ENCODE measurements at regions not wholly inside any gene's neighbourhood (a gene's known extent, or its start where the extent isn't known, plus 50 kb on each side); places are given as distances from the start of the nearest gene placed in this dataset.
A peak's percentile ranks its signal among the peaks of the same experiment; 100 is the strongest.
"Not testable (repeated sequence)": the region's sequence is repeated elsewhere in the genome, so short reads cannot be mapped to it uniquely, and the experiment has no call there.

DNA sequence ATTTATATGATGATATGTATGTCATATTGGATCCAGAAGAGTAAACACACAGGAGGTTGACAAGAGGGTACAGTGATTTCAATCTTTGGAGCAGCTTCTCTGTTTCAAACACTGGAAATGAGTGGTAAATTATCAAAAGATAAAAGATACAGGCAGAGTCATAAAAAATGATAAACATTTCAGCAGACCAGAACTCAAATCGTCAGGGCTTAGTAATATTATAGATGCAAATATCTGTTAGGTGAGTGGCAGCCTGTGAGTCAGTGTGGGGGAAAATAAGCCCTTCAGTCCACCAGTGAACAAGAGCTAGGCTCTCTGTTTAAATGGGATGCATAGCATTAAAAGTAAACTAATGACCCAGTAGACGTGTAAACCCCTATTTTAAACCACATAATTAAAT lies 1378.1 kb downstream of the EFNA5 start:
- Histone ChIP-seq H3K27ac (ENCODE audit: low read length) (no peak overlapping the region), H3K27me3 (ENCODE audit: insufficient read depth, low read length) (no peaks in the 10 kb centered on the region), H3K4me3 (ENCODE audit: low read length) (no peak overlapping the region), H3K4me1 (ENCODE audit: insufficient read depth, low read length) (no peaks in the 10 kb centered on the region), H3K9me3 (ENCODE audit: insufficient read depth, low read depth, low read length) (no peaks in the 10 kb centered on the region), H3K9ac (ENCODE audit: low read depth, low read length) (no peak overlapping the region), H3K36me3 (ENCODE audit: insufficient read depth, low read depth, low read length) (no peaks in the 10 kb centered on the region)

DNA sequence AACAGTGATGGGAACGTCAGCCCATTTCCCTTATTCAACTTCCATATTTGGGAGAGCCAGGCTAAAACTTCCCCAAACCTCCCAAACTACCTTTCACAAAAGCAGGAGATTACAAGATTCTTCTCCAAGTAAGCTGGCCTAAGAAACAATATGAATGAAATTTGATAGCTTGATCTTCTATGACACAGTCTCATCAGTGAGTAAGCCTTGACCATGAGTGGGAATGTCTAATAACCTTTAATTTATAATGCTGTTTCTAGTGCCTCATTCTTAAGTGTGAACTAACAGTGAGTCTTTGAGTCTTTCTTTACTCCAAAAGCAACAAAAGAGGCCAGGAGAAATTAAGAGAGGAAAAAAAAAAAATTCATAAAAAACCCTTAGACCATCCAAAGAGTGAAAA lies 1379.9 kb downstream of the EFNA5 start:
- H3K9me3 ChIP-seq (ENCODE audit: insufficient read depth, low read depth, low read length): no peaks in the 10 kb centered on the region
- no peak overlapping the region for H3K4me3 ChIP-seq (ENCODE audit: low read length)

DNA sequence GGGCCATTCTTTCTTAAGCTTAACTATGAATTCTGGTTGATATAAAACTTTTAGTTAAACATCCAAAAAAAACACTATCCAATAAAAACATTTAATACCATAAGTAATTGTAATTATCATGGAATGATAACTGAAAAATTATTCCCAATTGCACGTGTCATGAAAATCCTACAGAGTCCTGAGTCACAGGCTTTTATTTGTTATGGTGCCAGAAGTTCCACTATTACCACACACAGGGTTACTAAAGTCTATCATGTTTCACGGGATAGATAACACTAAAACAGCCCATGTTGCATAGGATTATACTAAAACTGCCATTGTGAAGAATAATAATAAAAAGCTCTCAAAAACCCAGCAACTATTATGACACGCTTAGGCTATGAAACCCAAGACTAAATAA lies 1381.8 kb downstream of the EFNA5 start:
- H3K27ac ChIP-seq (ENCODE audit: low read length): no peak overlapping the region
- no peak overlapping the region for H3K9ac ChIP-seq (ENCODE audit: low read depth, low read length)
- H3K27me3 ChIP-seq (ENCODE audit: insufficient read depth, low read length): no peaks in the 10 kb centered on the region
- H3K36me3 ChIP-seq (ENCODE audit: insufficient read depth, low read depth, low read length): no peaks in the 10 kb centered on the region
- H3K4me1 ChIP-seq (ENCODE audit: insufficient read depth, low read length): no peaks in the 10 kb centered on the region
- no peaks in the 10 kb centered on the region for H3K9me3 ChIP-seq (ENCODE audit: insufficient read depth, low read depth, low read length)
- H3K4me3 ChIP-seq (ENCODE audit: low read length): no peak overlapping the region

More for the DNA sequence above, 1379.9 kb downstream of the EFNA5 start:
- Histone ChIP-seq H3K9ac (ENCODE audit: low read depth, low read length) (no peak overlapping the region), H3K27ac (ENCODE audit: low read length) (no peak overlapping the region), H3K36me3 (ENCODE audit: insufficient read depth, low read depth, low read length) (no peaks in the 10 kb centered on the region), H3K4me1 (ENCODE audit: insufficient read depth, low read length) (no peaks in the 10 kb centered on the region), H3K27me3 (ENCODE audit: insufficient read depth, low read length) (no peaks in the 10 kb centered on the region)

DNA sequence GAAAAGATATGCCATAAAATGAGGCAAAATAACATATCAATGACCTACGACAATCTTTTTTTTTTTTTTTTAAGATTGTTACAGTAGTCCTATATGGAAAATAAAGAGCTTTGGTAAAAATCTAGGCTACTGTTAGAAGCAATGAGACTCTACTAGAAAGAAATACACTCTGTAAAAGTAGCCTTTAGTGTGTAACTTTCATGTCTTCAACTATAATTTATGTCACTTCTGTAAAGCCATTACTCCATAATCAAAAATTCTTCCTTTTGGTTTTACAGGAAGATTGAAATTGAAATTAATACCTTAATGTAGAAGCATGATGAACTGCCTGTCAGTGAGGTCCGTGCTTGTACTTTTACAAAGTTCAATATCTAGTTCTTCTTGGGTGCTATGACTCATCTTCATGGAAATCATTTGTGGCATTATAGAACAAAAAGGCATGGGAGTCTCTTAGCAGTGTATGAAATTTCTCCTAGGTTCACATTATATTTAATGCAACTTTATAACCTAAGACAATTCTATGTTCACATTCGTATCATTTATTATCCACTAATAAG lies 1393.1 kb downstream of the EFNA5 start:
- no peak overlapping the region for H3K27ac ChIP-seq (ENCODE audit: low read length)
- no peak overlapping the region for H3K9ac ChIP-seq (ENCODE audit: low read depth, low read length)
- H3K27me3 ChIP-seq (ENCODE audit: insufficient read depth, low read length): no peaks in the 10 kb centered on the region
- peaks cover 3% of the 10 kb centered on the region; the same call in 1 of the 2 replicates for H3K9me3 ChIP-seq (ENCODE audit: insufficient read depth, low read depth, low read length)
- H3K36me3 ChIP-seq (ENCODE audit: insufficient read depth, low read depth, low read length): no peaks in the 10 kb centered on the region
- H3K4me3 ChIP-seq (ENCODE audit: low read length): no peak overlapping the region
- no peaks in the 10 kb centered on the region for H3K4me1 ChIP-seq (ENCODE audit: insufficient read depth, low read length)

DNA sequence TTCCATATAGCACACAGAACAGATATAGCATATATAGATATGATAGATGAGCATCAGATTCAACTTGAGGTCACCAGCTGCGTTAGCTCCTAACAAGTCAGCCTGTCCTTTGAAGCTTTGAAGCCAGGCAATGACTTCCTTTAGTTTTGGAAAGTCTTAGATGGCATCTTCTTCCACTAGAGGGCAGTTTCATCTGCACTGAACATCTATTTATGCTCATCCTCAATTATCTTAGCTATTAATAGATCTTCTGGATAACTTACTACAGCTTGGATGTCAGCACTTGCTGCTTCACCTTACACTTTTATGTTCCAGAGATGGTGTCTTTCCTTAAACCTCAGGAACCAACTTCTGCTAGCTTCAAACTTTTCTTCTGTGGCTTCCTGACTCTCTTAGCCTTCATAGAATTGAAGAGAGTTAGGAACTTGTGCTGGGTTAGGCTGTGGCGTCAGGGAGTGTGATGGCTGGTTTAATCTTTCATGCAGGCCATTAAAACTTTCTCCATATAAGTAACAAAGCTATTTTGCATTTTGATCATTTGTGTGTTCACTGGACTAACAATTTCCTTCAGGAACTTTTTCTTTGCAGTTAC lies 1401.4 kb downstream of the EFNA5 start:
- H3K4me3 ChIP-seq (ENCODE audit: low read length): no peak overlapping the region
- H3K36me3 ChIP-seq (ENCODE audit: insufficient read depth, low read depth, low read length): no peaks in the 10 kb centered on the region
- no peak overlapping the region for H3K9ac ChIP-seq (ENCODE audit: low read depth, low read length)
- no peaks in the 10 kb centered on the region for H3K27me3 ChIP-seq (ENCODE audit: insufficient read depth, low read length)
- no peak overlapping the region for H3K27ac ChIP-seq (ENCODE audit: low read length)
- H3K4me1 ChIP-seq (ENCODE audit: insufficient read depth, low read length): no peaks in the 10 kb centered on the region
- H3K9me3 ChIP-seq (ENCODE audit: insufficient read depth, low read depth, low read length): peaks cover 3% of the 10 kb centered on the region; the same call in 1 of the 2 replicates

DNA sequence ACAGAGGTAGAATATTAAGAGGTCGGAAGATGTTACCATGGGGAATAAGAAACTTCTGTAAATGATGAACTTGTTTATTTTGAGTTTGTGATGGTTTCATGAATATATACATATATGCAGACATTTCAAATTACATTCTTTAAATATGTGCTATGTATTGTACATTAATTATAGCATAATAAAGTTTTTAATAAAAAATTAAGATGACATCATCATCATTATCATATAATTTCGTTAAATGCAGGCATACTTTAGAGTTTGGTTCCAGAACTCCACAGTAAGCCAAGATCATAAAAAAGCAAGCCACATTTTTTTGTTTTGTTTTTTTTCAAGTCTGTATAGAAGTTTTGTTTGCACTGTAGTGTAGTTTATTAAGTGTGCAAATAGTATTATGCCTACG lies 1403.5 kb downstream of the EFNA5 start:
- no peaks in the 10 kb centered on the region for H3K36me3 ChIP-seq (ENCODE audit: insufficient read depth, low read depth, low read length)
- H3K9me3 ChIP-seq (ENCODE audit: insufficient read depth, low read depth, low read length): no peaks in the 10 kb centered on the region
- H3K27me3 ChIP-seq (ENCODE audit: insufficient read depth, low read length): no peaks in the 10 kb centered on the region
- no peaks in the 10 kb centered on the region for H3K4me1 ChIP-seq (ENCODE audit: insufficient read depth, low read length)
- H3K9ac ChIP-seq (ENCODE audit: low read depth, low read length): no peak overlapping the region
- no peak overlapping the region for H3K4me3 ChIP-seq (ENCODE audit: low read length)
- no peak overlapping the region for H3K27ac ChIP-seq (ENCODE audit: low read length)

DNA sequence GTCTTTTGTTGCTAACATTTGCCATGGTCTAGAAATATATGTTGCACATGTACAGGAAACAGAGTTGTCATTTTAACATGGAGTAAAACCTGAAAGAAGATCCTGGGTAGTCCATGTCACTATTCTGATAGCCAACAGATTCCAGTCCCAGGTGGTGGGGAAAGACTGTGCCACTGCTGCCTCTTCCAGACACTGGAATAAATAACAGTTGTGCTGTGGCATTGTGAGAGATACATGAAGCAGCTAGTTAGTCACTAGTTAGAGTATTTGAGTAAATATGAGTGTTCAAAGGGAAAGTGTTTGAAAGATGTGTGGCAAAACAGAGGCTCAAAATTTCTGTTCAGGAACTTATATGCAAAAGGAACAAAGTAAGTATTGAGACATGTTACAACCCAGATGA lies 1408.3 kb downstream of the EFNA5 start:
- Histone ChIP-seq H3K4me3 (ENCODE audit: low read length) (no peak overlapping the region), H3K36me3 (ENCODE audit: insufficient read depth, low read depth, low read length) (no peaks in the 10 kb centered on the region), H3K9me3 (ENCODE audit: insufficient read depth, low read depth, low read length) (no peaks in the 10 kb centered on the region), H3K27me3 (ENCODE audit: insufficient read depth, low read length) (no peaks in the 10 kb centered on the region), H3K9ac (ENCODE audit: low read depth, low read length) (no peak overlapping the region), H3K4me1 (ENCODE audit: insufficient read depth, low read length) (peaks cover 12% of the 10 kb centered on the region), H3K27ac (ENCODE audit: low read length) (no peak overlapping the region)

DNA sequence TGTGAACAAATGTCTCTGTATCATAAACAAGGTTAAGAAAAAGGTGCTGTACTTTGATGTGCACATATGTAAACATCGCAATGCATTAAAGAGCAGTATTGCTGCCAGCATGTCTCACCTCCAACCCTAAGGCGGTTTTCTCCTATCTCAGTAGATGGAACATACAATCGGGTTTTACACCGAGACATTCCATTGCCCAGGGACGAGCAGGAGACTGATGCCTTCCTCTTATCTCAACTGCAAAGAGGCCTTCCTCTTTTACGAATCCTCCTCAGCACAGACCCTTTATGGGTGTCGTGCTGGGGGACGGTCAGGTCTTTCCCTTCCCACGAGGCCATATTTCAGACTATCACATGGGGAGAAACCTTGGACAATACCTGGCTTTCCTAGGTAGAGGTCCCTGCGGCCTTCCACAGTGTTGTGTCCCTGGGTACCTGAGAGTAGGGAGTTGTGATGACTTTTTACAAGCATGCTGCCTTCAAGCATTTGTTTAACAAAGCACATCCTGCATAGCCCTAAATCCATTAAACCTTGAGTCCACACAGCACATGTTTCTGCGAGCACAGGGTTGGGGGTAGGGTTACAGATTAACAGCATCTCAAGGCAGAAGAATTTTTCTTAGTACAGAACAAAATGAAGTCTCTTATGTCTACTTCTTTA lies 1411.2 kb downstream of the EFNA5 start:
- not testable (repeated sequence) for H3K9ac ChIP-seq (ENCODE audit: low read depth, low read length); H3K27ac ChIP-seq (ENCODE audit: low read length); H3K27me3 ChIP-seq (ENCODE audit: insufficient read depth, low read length); H3K4me3 ChIP-seq (ENCODE audit: low read length); H3K36me3 ChIP-seq (ENCODE audit: insufficient read depth, low read depth, low read length)
- Histone ChIP-seq H3K9me3 (ENCODE audit: insufficient read depth, low read depth, low read length) (peaks cover 11% of the 10 kb centered on the region), H3K4me1 (ENCODE audit: insufficient read depth, low read length) (peaks cover 12% of the 10 kb centered on the region)

DNA sequence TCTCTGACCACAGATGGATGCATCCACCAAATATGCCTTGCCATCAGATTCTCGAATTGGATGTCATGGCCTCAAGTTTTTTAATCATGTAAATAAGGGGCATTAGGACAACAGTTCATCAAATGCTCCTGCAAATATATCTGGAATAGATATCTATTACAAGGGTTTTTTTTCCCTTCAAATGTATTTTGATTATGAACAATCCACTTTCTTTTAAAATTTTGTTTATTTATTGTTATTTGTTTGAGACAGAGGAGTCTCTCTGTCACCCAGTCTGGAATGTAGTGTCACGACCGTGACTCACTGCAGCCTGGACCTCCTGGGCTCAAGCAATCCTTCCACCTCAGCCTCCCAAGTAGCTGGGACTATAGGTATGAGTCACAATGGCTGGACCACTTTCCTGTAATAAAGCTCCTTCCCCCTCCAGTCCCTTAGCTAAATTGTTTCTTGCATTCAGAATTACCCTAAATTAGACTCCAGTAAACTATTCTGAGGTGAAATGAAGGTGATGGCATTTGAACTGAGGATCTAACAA lies 1412.1 kb downstream of the EFNA5 start:
- H3K4me1 ChIP-seq (ENCODE audit: insufficient read depth, low read length): peaks cover 12% of the 10 kb centered on the region
- peaks cover 11% of the 10 kb centered on the region for H3K9me3 ChIP-seq (ENCODE audit: insufficient read depth, low read depth, low read length)
- no peak overlapping the region for H3K9ac ChIP-seq (ENCODE audit: low read depth, low read length)
- no peaks in the 10 kb centered on the region for H3K27me3 ChIP-seq (ENCODE audit: insufficient read depth, low read length)
- no peaks in the 10 kb centered on the region for H3K36me3 ChIP-seq (ENCODE audit: insufficient read depth, low read depth, low read length)
- no peak overlapping the region for H3K4me3 ChIP-seq (ENCODE audit: low read length)
- no peak overlapping the region for H3K27ac ChIP-seq (ENCODE audit: low read length)

DNA sequence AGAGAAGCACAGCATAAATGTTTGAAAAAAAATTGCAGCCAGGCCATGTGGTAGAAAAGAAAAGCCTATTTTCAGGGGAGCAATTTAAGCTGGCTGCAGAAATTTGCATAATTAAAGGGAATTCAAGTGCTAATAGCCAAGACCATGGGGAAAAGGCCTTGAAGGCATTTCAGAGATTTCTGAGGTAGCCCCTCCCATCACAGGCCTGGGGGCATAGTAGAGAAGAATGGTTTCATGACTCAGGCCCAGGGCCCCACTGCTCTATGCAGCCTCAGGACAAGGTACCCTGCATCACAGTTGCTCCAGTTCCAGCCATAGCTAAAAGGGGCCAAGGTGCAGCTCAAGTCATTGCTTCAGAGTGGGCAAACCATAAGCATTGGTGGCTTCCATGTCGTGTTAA lies 1416.0 kb downstream of the EFNA5 start:
- no peaks in the 10 kb centered on the region for H3K36me3 ChIP-seq (ENCODE audit: insufficient read depth, low read depth, low read length)
- no peaks in the 10 kb centered on the region for H3K27me3 ChIP-seq (ENCODE audit: insufficient read depth, low read length)
- no peak overlapping the region for H3K27ac ChIP-seq (ENCODE audit: low read length)
- peaks cover 11% of the 10 kb centered on the region for H3K9me3 ChIP-seq (ENCODE audit: insufficient read depth, low read depth, low read length)
- peaks cover 9% of the 10 kb centered on the region; the same call in 1 of the 2 replicates for H3K4me1 ChIP-seq (ENCODE audit: insufficient read depth, low read length)
- no peak overlapping the region for H3K9ac ChIP-seq (ENCODE audit: low read depth, low read length)
- peak overlapping the region; percentile 22; the same call in 1 of the 2 replicates for H3K4me3 ChIP-seq (ENCODE audit: low read length)

DNA sequence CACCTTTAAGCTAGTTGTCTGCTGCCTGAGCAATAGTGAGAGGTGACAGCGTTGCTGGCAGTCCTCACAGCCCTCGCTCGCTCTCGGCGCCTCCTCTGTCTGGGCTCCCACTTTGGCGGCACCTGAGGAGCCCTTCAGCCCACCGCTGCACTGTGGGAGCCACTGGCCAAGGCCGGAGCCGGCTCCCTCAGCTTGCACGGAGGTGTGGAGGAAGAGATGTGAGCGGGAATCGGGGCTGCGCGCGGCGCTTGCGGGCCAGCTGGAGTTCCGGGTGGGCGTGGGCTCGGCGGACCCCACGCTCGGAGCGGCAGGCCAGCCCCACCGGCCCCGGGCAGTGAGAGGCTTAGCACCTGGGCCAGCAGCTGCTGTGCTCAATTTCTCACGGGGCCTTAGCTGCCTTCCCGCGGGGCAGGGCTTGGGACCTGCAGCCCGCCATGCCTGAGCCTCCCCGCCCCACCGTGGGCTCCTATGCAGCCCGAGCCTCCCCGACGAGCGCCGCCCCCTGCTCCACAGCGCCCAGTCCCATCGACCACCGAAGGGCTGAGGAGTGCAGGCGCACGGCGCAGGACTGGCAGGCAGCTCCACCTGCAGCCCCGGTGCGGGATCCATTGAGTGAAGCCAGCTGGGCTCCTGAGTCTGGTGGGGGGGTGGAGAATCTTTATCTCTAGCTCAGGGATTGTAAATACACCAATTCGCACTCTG lies 1424.5 kb downstream of the EFNA5 start:
- H3K4me1 ChIP-seq (ENCODE audit: insufficient read depth, low read length); H3K36me3 ChIP-seq (ENCODE audit: insufficient read depth, low read depth, low read length); H3K4me3 ChIP-seq (ENCODE audit: low read length); H3K9ac ChIP-seq (ENCODE audit: low read depth, low read length); H3K9me3 ChIP-seq (ENCODE audit: insufficient read depth, low read depth, low read length); H3K27me3 ChIP-seq (ENCODE audit: insufficient read depth, low read length); H3K27ac ChIP-seq (ENCODE audit: low read length): not testable (repeated sequence)

Measured in iPS-20b (cell line).